ENCODE measurements at regions not wholly inside any gene's neighbourhood (a gene's known extent, or its start where the extent isn't known, plus 50 kb on each side); places are given as distances from the start of the nearest gene placed in this dataset.

- no peak overlapping the region for H3K27ac ChIP-seq (ENCODE audit: extremely low read depth, low read depth, low read length)
- no peak overlapping the region for H3K4me3 ChIP-seq
- ChIA-PET POLR2A (no interaction called here), CTCF (ENCODE audit: low intra/inter-chr PET ratio) (no interaction called here)
- H3K27me3 ChIP-seq (ENCODE audit: control insufficient read depth in 2 of 2, insufficient read depth in 2 of 2, low read length in 2 of 2) = no peaks in the 10 kb centered on the region
- H4K20me1 ChIP-seq (replicated peaks; ENCODE audit: control insufficient read depth, insufficient read depth, low read length) = no peaks in the 10 kb centered on the region
- H3K9ac ChIP-seq (ENCODE audit: insufficient read depth in 1 of 2, low read depth in 2 of 2, low read length in 2 of 2) = no peak overlapping the region
- TF ChIP-seq GABPB2 (CRISPR knock-in tag; conservative IDR thresholded peaks at IDR 0.05) = no peak
- TF ChIP-seq LCOR (CRISPR knock-in tag; IDR thresholded peaks at IDR 0.05) = no peak
- TF ChIP-seq ZNF165 (CRISPR knock-in tag; IDR thresholded peaks at IDR 0.05; ENCODE audit: borderline replicate concordance) = no peak
- TF ChIP-seq SREBF1 (IDR thresholded peaks at IDR 0.05; ENCODE audit: borderline replicate concordance, low read depth, low read length) = no peak
- no peak for TF ChIP-seq MXD1 (CRISPR knock-in tag; IDR thresholded peaks at IDR 0.05; ENCODE audit: borderline replicate concordance, poor library complexity, severe bottlenecking)
- no peak for TF ChIP-seq TBP (optimal IDR thresholded peaks at IDR 0.05; ENCODE audit: low read depth, low read length)
- no peak for TF ChIP-seq POLR2A (conservative IDR thresholded peaks at IDR 0.05)
- TF ChIP-seq ADNP (tag; IDR thresholded peaks at IDR 0.05) = no peak
- TF ChIP-seq MAFK (IDR thresholded peaks at IDR 0.05; ENCODE audit: low read length) = no peak
- BruUV-seq (replicated peaks) = no TSS peak
- DNase-seq (ENCODE audit: extremely low read depth in 1 of 4, low spot score in 3 of 4) = no peak
- 0% methylated on average over 3 of the region's 3 CpGs for WGBS (ENCODE audit: insufficient coverage, low coverage, missing lambda C conversion rate)
- no peak overlapping the region for H2AFZ ChIP-seq (ENCODE audit: low read depth, low read length)
- no peak overlapping the region for H3K4me2 ChIP-seq (ENCODE audit: insufficient read depth, low read length)
- in situ Hi-C loops (cut with MboI) = no loop called here
- no peak for FAIRE-seq
- ATAC-seq = no peak
- intact Hi-C loops (cut with micrococcal nuclease) = no loop called here
- no peaks in the 10 kb centered on the region for H3K36me3 ChIP-seq (ENCODE audit: control insufficient read depth, insufficient read depth, low read length)
- no peaks in the 10 kb centered on the region for H3K9me3 ChIP-seq (replicated peaks; ENCODE audit: control insufficient read depth, insufficient read depth, low read depth, low read length)
- no peaks in the 10 kb centered on the region for H3K9me1 ChIP-seq (ENCODE audit: control insufficient read depth, insufficient read depth, low read length)
- no peaks in the 10 kb centered on the region for H3K4me1 ChIP-seq (replicated peaks in 1 of 2; ENCODE audit: control insufficient read depth in 2 of 2, insufficient read depth in 2 of 2, low read length in 2 of 2)
- no peaks in the 10 kb centered on the region for H3K79me2 ChIP-seq (ENCODE audit: control insufficient read depth, insufficient read depth, low read length)
Measured at GRCh38 chr13:107459430-107459829, 755.9 kb downstream of the LIG4 start.

All from K562 (cell line).